ENCODE measurements at regions not wholly inside any gene's neighbourhood (a gene's known extent, or its start where the extent isn't known, plus 50 kb on each side); places are given as distances from the start of the nearest gene placed in this dataset.

GRCh38 chr2:238602223-238602960 is 175.7 kb downstream of the ASB1 start:
- peak; percentile 0 for DNase-seq (ENCODE audit: low spot score)
- no peak for TF ChIP-seq CTCF (IDR thresholded peaks at IDR 0.05; ENCODE audit: extremely low read depth, insufficient read depth, missing control alignments)
- in situ Hi-C loops (cut with MboI; ENCODE audit: low pct_unique_long_range_greater_than_20kb, low sequenced_read_pairs, unreplicated experiment) = no loop called here

- DNase-seq (ENCODE audit: low spot score) = no peak
- TF ChIP-seq CTCF (IDR thresholded peaks at IDR 0.05; ENCODE audit: extremely low read depth, insufficient read depth, missing control alignments) = no peak
- in situ Hi-C loops (cut with MboI; ENCODE audit: low pct_unique_long_range_greater_than_20kb, low sequenced_read_pairs, unreplicated experiment) = no loop called here
These were observed 176.9 kb downstream of the ASB1 start for GRCh38 chr2:238603596-238603995.

- TF ChIP-seq CTCF (IDR thresholded peaks at IDR 0.05; ENCODE audit: extremely low read depth, insufficient read depth, missing control alignments) = no peak
- DNase-seq (ENCODE audit: low spot score) = no peak
- in situ Hi-C loops (cut with MboI; ENCODE audit: low pct_unique_long_range_greater_than_20kb, low sequenced_read_pairs, unreplicated experiment) = no loop called here
These were observed 179.6 kb downstream of the ASB1 start for GRCh38 chr2:238606311-238606710.

GRCh38 chr2:238613610-238614009 is 186.9 kb downstream of the ASB1 start:
- DNase-seq (ENCODE audit: low spot score) = no peak
- TF ChIP-seq CTCF (IDR thresholded peaks at IDR 0.05; ENCODE audit: extremely low read depth, insufficient read depth, missing control alignments) = no peak
- in situ Hi-C loops (cut with MboI; ENCODE audit: low pct_unique_long_range_greater_than_20kb, low sequenced_read_pairs, unreplicated experiment) = no loop called here

GRCh38 chr2:238614376-238614775 is 187.6 kb downstream of the ASB1 start:
- no peak for TF ChIP-seq CTCF (IDR thresholded peaks at IDR 0.05; ENCODE audit: extremely low read depth, insufficient read depth, missing control alignments)
- DNase-seq (ENCODE audit: low spot score) = no peak
- in situ Hi-C loops (cut with MboI; ENCODE audit: low pct_unique_long_range_greater_than_20kb, low sequenced_read_pairs, unreplicated experiment) = no loop called here

GRCh38 chr2:238615187-238615586 is 188.5 kb downstream of the ASB1 start:
- no peak for TF ChIP-seq CTCF (IDR thresholded peaks at IDR 0.05; ENCODE audit: extremely low read depth, insufficient read depth, missing control alignments)
- DNase-seq (ENCODE audit: low spot score) = no peak
- in situ Hi-C loops (cut with MboI; ENCODE audit: low pct_unique_long_range_greater_than_20kb, low sequenced_read_pairs, unreplicated experiment) = no loop called here
